Activated CD4-positive, alpha-beta T cell treated with anti-CD3 and anti-CD28 coated beads, Interleukin-2, amount 10 ng/mL, durations not matched to agents 7 days and 5 days (primary cell): ENCODE measurements at regions not wholly inside any gene's neighbourhood (a gene's known extent, or its start where the extent isn't known, plus 50 kb on each side); places are given as distances from the start of the nearest gene placed in this dataset.
"Not testable (repeated sequence)": the region's sequence is repeated elsewhere in the genome, so short reads cannot be mapped to it uniquely, and the experiment has no call there.

Experiments used
- CTCF ChIA-PET: fragments of 350-600 bp; sonication (Branson Sonifier 250); formaldehyde crosslinking; loops from one replicate; lab custom pipeline; 2021; ENCODE audit warnings: antibody characterized with exemption; lab: Charles Lee
- POLR2A ChIA-PET: fragments of 350-600 bp; sonication (Branson Sonifier 250); formaldehyde crosslinking; loops from one replicate; lab custom pipeline; 2021; ENCODE audit warnings: antibody characterized with exemption; lab: Charles Lee
- DNase-seq: peaks from one replicate; pipeline ENCODE4 v3.0.0-alpha.2; 2020
- H3K27ac Mint-ChIP-seq: one replicate; pipeline ENCODE4 v1.8.0; 2021; ENCODE audit warnings: mild to moderate bottlenecking, moderate library complexity, mixed read lengths
- H3K27me3 Mint-ChIP-seq: one replicate; pipeline ENCODE4 v1.8.0; 2021; ENCODE audit warnings: mixed read lengths
- H3K36me3 Mint-ChIP-seq: one replicate; pipeline ENCODE4 v1.8.0; 2021; ENCODE audit warnings: low read depth, mixed read lengths
- H3K4me1 Mint-ChIP-seq: one replicate; pipeline ENCODE4 v1.8.0; 2021; ENCODE audit warnings: mixed read lengths
- H3K4me3 Mint-ChIP-seq: one replicate; pipeline ENCODE4 v1.8.0; 2021; ENCODE audit warnings: mild to moderate bottlenecking, moderate library complexity, mixed read lengths
- H3K9me3 Mint-ChIP-seq: one replicate; pipeline ENCODE4 v1.8.0; 2021; ENCODE audit warnings: mixed read lengths

DNA sequence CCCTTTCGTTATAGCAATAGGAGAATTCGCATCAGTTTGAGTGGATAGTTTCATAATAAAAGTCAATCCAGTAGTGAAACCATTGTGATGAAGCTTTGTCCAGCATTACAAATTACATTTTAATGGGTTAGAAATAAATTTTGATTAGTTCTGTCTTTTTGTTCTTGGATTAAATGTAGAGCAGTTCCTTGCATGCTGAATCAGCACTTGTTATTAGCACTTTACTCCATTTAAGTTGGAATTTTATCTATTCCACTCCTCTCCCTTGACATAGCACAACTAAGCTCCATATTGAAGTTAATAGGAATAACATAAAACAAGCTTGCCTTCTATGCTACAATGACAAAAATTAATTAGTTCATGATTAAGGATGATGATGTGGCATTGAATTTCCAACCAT, 624.1 kb downstream of the CCDC85A start:
- no peaks in the 10 kb centered on the region for H3K27me3 Mint-ChIP-seq
- POLR2A ChIA-PET, result no interaction called here
- H3K9me3 Mint-ChIP-seq, result peaks cover under 1% of the 10 kb centered on the region
- no peak overlapping the region for H3K4me3 Mint-ChIP-seq
- H3K36me3 Mint-ChIP-seq, result no peaks in the 10 kb centered on the region
- CTCF ChIA-PET, result no interaction called here
- H3K4me1 Mint-ChIP-seq, result no peaks in the 10 kb centered on the region
- H3K27ac Mint-ChIP-seq, result no peak overlapping the region
- no peak for DNase-seq

- ChIA-PET CTCF (no interaction called here), POLR2A (no interaction called here)
- DNase-seq, result no peak
- no peaks in the 10 kb centered on the region for H3K4me1 Mint-ChIP-seq
- no peaks in the 10 kb centered on the region for H3K27me3 Mint-ChIP-seq
- H3K9me3 Mint-ChIP-seq, result no peaks in the 10 kb centered on the region
- no peak overlapping the region for H3K27ac Mint-ChIP-seq
- no peak overlapping the region for H3K4me3 Mint-ChIP-seq
- no peaks in the 10 kb centered on the region for H3K36me3 Mint-ChIP-seq
Observed at GRCh38 chr2:56811401-56811800, 627.6 kb downstream of the CCDC85A start.

DNA sequence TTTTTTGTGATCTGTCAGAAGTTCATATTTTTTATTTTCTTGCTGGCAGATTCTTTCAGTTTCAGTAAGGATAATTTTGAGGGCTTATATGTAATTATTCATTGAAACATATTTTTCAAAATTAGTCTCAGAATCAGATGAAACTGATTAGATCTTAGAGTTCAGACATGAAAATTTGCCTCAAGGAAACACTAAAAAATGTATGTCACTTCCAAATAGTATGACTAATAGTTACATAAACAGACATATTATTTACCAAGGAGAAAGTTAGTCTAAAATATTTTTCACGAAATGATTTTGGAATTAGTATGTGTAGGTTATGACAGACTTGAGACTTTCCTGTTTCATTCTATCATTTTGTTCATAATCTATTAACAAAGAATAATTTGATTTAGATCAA, 628.6 kb downstream of the CCDC85A start:
- H3K36me3 Mint-ChIP-seq, result no peaks in the 10 kb centered on the region
- no peaks in the 10 kb centered on the region for H3K9me3 Mint-ChIP-seq
- H3K4me1 Mint-ChIP-seq, result no peaks in the 10 kb centered on the region
- ChIA-PET POLR2A (no interaction called here), CTCF (no interaction called here)
- DNase-seq, result no peak
- H3K4me3 Mint-ChIP-seq, result no peak overlapping the region
- no peaks in the 10 kb centered on the region for H3K27me3 Mint-ChIP-seq
- no peak overlapping the region for H3K27ac Mint-ChIP-seq

GRCh38 chr2:56813490-56813889, 629.7 kb downstream of the CCDC85A start:
- Mint-ChIP-seq H3K4me3 (no peak overlapping the region), H3K27me3 (no peaks in the 10 kb centered on the region), H3K36me3 (no peaks in the 10 kb centered on the region), H3K4me1 (no peaks in the 10 kb centered on the region), H3K27ac (no peak overlapping the region), H3K9me3 (no peaks in the 10 kb centered on the region)
- ChIA-PET POLR2A (no interaction called here), CTCF (no interaction called here)
- DNase-seq, result no peak

DNA sequence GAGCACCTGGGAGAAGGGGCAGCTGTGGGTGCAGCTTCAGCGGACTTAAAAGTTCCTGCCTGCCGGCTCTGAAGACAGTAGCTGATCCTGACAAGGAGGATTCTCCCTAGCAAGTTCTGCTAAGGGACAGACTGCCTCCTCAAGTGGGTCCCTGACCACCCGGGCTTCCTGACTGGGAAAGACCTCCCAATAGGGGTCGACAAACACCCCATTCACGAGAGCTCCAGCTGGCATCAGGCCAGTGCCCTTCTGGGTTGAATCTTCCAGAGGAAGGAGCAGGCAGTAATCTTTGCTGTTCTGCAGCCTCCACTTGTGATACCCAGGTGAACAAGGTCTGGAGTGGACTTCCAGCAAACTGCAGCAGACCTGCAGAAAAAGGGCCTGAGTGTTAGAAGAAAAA, 632.9 kb downstream of the CCDC85A start:
- ChIA-PET CTCF (interaction anchor here (0.7 kb wide), 1 partner anchor 39 kb away, joined by 4 read pairs; no protein-coding TSS in a partner anchor), POLR2A (no interaction called here)
- no peak for DNase-seq
- no peak overlapping the region for H3K27ac Mint-ChIP-seq
- H3K4me1 Mint-ChIP-seq, result no peaks in the 10 kb centered on the region
- H3K9me3 Mint-ChIP-seq, result peaks cover 12% of the 10 kb centered on the region
- no peaks in the 10 kb centered on the region for H3K36me3 Mint-ChIP-seq
- H3K27me3 Mint-ChIP-seq, result no peaks in the 10 kb centered on the region
- H3K4me3 Mint-ChIP-seq, result no peak overlapping the region

DNA sequence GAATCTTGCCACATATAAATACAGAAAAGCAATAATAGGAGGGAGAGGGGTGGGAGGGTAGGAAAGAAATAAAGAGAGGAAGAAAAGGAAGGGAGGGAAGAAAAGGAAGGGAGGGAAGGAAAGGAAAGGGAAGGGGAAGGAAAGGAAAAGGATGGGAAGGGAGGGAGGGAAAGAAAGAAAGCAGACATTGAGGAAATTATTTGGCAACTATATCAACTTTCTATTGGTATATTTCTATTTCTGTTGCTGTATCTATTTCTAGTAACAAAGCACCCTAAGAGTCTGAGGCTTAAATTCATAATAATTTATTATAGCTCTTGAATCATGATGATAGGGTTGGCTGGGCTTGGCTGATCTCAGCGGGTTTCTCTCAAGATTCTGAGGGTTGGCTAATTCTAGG, 648.0 kb downstream of the CCDC85A start:
- no peaks in the 10 kb centered on the region for H3K36me3 Mint-ChIP-seq
- H3K27ac Mint-ChIP-seq, result no peak overlapping the region
- no peak overlapping the region for H3K4me3 Mint-ChIP-seq
- POLR2A ChIA-PET, result no interaction called here
- H3K4me1 Mint-ChIP-seq, result no peaks in the 10 kb centered on the region
- no peaks in the 10 kb centered on the region for H3K27me3 Mint-ChIP-seq
- CTCF ChIA-PET, result no interaction called here
- H3K9me3 Mint-ChIP-seq, result peaks cover 7% of the 10 kb centered on the region
- DNase-seq, result no peak

- no peak overlapping the region for H3K4me3 Mint-ChIP-seq
- no peaks in the 10 kb centered on the region for H3K27me3 Mint-ChIP-seq
- DNase-seq, result no peak
- CTCF ChIA-PET, result no interaction called here
- H3K4me1 Mint-ChIP-seq, result no peaks in the 10 kb centered on the region
- POLR2A ChIA-PET, result no interaction called here
- H3K27ac Mint-ChIP-seq, result no peak overlapping the region
- no peaks in the 10 kb centered on the region for H3K36me3 Mint-ChIP-seq
- peaks cover 9% of the 10 kb centered on the region for H3K9me3 Mint-ChIP-seq
Observed at GRCh38 chr2:56834686-56835085, 650.9 kb downstream of the CCDC85A start.

DNA sequence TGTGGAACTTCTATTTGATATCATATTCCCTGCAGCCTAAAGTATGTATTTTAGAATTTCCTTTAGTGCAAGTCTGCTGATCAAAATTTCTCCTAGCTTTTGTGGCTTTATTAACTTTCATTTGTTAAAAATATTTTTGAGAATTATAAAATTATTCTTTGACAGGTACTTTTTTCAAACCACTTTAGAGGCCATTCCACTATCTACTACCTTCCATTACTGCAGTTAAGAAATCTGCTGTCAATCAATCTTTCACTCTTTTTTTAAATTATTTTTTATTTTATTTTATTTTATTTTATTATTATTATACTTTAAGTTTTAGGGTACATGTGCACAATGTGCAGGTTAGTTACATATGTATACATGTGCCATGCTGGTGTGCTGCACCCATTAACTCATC, 656.2 kb downstream of the CCDC85A start:
- H3K36me3 Mint-ChIP-seq, H3K27me3 Mint-ChIP-seq, H3K4me1 Mint-ChIP-seq, H3K27ac Mint-ChIP-seq, POLR2A ChIA-PET, CTCF ChIA-PET, H3K4me3 Mint-ChIP-seq, DNase-seq, H3K9me3 Mint-ChIP-seq: not testable (repeated sequence)

DNA sequence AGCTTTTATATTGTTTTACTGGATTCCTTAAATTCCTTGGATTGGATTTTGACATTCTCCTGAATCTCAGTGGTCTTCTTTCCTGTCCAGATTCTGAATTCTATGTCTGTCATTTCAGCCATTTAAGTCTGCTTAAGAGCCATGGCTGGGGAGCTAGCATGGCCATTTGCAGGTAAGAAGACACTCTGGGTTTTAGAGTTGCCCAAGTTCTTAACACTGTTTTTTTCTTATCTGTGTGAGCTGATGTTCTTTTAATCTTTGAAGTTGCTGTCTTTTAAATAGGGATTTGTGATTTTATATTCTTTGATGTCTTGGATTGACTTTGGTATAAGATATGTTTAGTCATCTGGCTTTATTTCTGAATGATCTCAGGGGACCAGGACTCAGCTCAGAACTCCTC, 677.2 kb downstream of the CCDC85A start:
- Mint-ChIP-seq H3K4me3 (no peak overlapping the region), H3K36me3 (no peaks in the 10 kb centered on the region), H3K9me3 (peaks cover 12% of the 10 kb centered on the region), H3K27me3 (no peaks in the 10 kb centered on the region), H3K4me1 (no peaks in the 10 kb centered on the region), H3K27ac (no peak overlapping the region)
- ChIA-PET CTCF (no interaction called here), POLR2A (no interaction called here)
- no peak for DNase-seq

- ChIA-PET CTCF (no interaction called here), POLR2A (no interaction called here)
- Mint-ChIP-seq H3K27ac (no peak overlapping the region), H3K4me3 (no peak overlapping the region), H3K36me3 (no peaks in the 10 kb centered on the region), H3K9me3 (peaks cover 6% of the 10 kb centered on the region), H3K4me1 (no peaks in the 10 kb centered on the region), H3K27me3 (no peaks in the 10 kb centered on the region)
- DNase-seq, result no peak
Observed at GRCh38 chr2:56871644-56872043, 687.9 kb downstream of the CCDC85A start.

- DNase-seq, result no peak
- Mint-ChIP-seq H3K27me3 (no peaks in the 10 kb centered on the region), H3K4me3 (no peak overlapping the region), H3K36me3 (no peaks in the 10 kb centered on the region), H3K9me3 (peaks cover 7% of the 10 kb centered on the region), H3K27ac (no peak overlapping the region), H3K4me1 (no peaks in the 10 kb centered on the region)
- POLR2A ChIA-PET, result no interaction called here
- CTCF ChIA-PET, result no interaction called here
Observed at GRCh38 chr2:56874717-56875116, 690.9 kb downstream of the CCDC85A start.

DNA sequence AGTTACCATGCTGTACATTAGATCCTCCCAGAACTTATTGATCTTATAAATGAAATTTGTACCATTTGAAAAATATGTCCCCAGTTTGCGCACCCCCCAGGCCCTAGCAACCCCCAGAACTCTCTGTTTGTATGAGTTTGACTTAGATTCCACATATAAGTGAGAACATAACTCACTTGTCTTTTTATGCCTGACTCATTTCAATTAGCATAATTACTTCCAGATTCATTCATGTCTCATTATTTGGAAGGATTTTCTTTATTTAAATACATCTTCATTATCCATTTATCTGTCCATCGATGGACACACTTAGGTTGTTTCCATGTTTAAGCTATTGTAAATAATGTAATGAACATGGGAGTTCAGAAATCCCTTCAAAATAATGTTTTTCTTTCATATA, 705.9 kb downstream of the CCDC85A start:
- peaks cover under 1% of the 10 kb centered on the region for H3K9me3 Mint-ChIP-seq
- ChIA-PET POLR2A (no interaction called here), CTCF (no interaction called here)
- no peaks in the 10 kb centered on the region for H3K27me3 Mint-ChIP-seq
- no peak overlapping the region for H3K27ac Mint-ChIP-seq
- H3K4me3 Mint-ChIP-seq, result no peak overlapping the region
- no peaks in the 10 kb centered on the region for H3K4me1 Mint-ChIP-seq
- no peak for DNase-seq
- H3K36me3 Mint-ChIP-seq, result no peaks in the 10 kb centered on the region

- H3K4me3 Mint-ChIP-seq, result no peak overlapping the region
- H3K27me3 Mint-ChIP-seq, result no peaks in the 10 kb centered on the region
- H3K9me3 Mint-ChIP-seq, result no peaks in the 10 kb centered on the region
- H3K4me1 Mint-ChIP-seq, result no peaks in the 10 kb centered on the region
- no peaks in the 10 kb centered on the region for H3K36me3 Mint-ChIP-seq
- no peak overlapping the region for H3K27ac Mint-ChIP-seq
- ChIA-PET POLR2A (no interaction called here), CTCF (no interaction called here)
- no peak for DNase-seq
Observed at GRCh38 chr2:56892382-56892781, 708.6 kb downstream of the CCDC85A start.

GRCh38 chr2:56898986-56899385, 715.2 kb downstream of the CCDC85A start:
- ChIA-PET CTCF (no interaction called here), POLR2A (no interaction called here)
- Mint-ChIP-seq H3K9me3 (no peaks in the 10 kb centered on the region), H3K27me3 (no peaks in the 10 kb centered on the region), H3K27ac (no peak overlapping the region), H3K36me3 (no peaks in the 10 kb centered on the region), H3K4me3 (no peak overlapping the region), H3K4me1 (no peaks in the 10 kb centered on the region)
- DNase-seq, result no peak
